ENCODE measurements at regions not wholly inside any gene's neighbourhood (a gene's known extent, or its start where the extent isn't known, plus 50 kb on each side); places are given as distances from the start of the nearest gene placed in this dataset.
"Not testable (repeated sequence)": the region's sequence is repeated elsewhere in the genome, so short reads cannot be mapped to it uniquely, and the experiment has no call there.

- BruUV-seq (replicated peaks); H3K4me1 ChIP-seq (ENCODE audit: control insufficient read depth, insufficient read depth, low read length); in situ Hi-C loops (cut with HindIII; ENCODE audit: low pct_unique_long_range_greater_than_20kb, low sequenced_read_pairs); POLR2A ChIA-PET; H3K36me3 ChIP-seq (ENCODE audit: control insufficient read depth, insufficient read depth, low read length); H3K9me3 ChIP-seq (ENCODE audit: control insufficient read depth, insufficient read depth, low read depth, low read length); H3K27me3 ChIP-seq (ENCODE audit: control insufficient read depth, insufficient read depth, low read length); H3K27ac ChIP-seq (ENCODE audit: low read length); H3K4me3 ChIP-seq (ENCODE audit: low read depth in 2 of 2, low read length in 2 of 2): not testable (repeated sequence)
- peak; percentile 99 for TF ChIP-seq CTCF (IDR thresholded peaks at IDR 0.05)
- TF ChIP-seq REST (IDR thresholded peaks at IDR 0.05; ENCODE audit: insufficient read depth in 1 of 2, low read depth in 2 of 2, low read length in 1 of 2) = 0 out of 4 replicates have a peak, but pooled peaks of 1 of the 2 experiments have one; percentile 25
- ATAC-seq = peak; percentile 97
- CTCF ChIA-PET = interaction anchor here (1.4 kb wide), 1 partner anchor 73 kb away, joined by 3 read pairs; no protein-coding TSS in a partner anchor
- intact Hi-C loops (cut with micrococcal nuclease; ENCODE audit: unreplicated experiment) = loop anchor here (1.0 to 5.0 kb wide), 2 partner anchors 70 to 326 kb away; no protein-coding TSS in a partner anchor
- DNase-seq (ENCODE audit: low read depth, low spot score) = peak; percentile 7
These were observed 67.1 kb upstream of the PPP1R26 start for GRCh38 chr9:135412315-135413085.

- in situ Hi-C loops (cut with HindIII; ENCODE audit: low pct_unique_long_range_greater_than_20kb, low sequenced_read_pairs) = no loop called here
- Histone ChIP-seq H3K27ac (ENCODE audit: low read length) (no peak overlapping the region), H3K9me3 (ENCODE audit: control insufficient read depth, insufficient read depth, low read depth, low read length) (no peaks in the 10 kb centered on the region), H3K4me1 (ENCODE audit: control insufficient read depth, insufficient read depth, low read length) (no peaks in the 10 kb centered on the region), H3K27me3 (ENCODE audit: control insufficient read depth, insufficient read depth, low read length) (no peaks in the 10 kb centered on the region), H3K36me3 (ENCODE audit: control insufficient read depth, insufficient read depth, low read length) (no peaks in the 10 kb centered on the region), H3K4me3 (ENCODE audit: low read depth in 2 of 2, low read length in 2 of 2) (no peak overlapping the region)
- intact Hi-C loops (cut with micrococcal nuclease; ENCODE audit: unreplicated experiment) = loop anchor here (5.0 kb wide), 1 partner anchor 71 kb away; no protein-coding TSS in a partner anchor
- CTCF ChIA-PET = interaction anchor here (1.4 kb wide), 1 partner anchor 74 kb away, joined by 3 read pairs; no protein-coding TSS in a partner anchor
- POLR2A ChIA-PET = interaction anchor here (0.5 kb wide), 1 partner anchor 41 kb away, joined by 4 read pairs; no protein-coding TSS in a partner anchor
- TF ChIP-seq POLR2AphosphoS5 (IDR thresholded peaks at IDR 0.05; ENCODE audit: low read depth, low read length) (no peak), SIN3A (IDR thresholded peaks at IDR 0.05; ENCODE audit: borderline replicate concordance, insufficient read depth, low read depth, low read length) (no peak), CTCF (IDR thresholded peaks at IDR 0.05) (no peak), TCF7L2 (IDR thresholded peaks at IDR 0.05; ENCODE audit: low read depth, low read length) (no peak)
- DNase-seq (ENCODE audit: low read depth, low spot score) (no peak), ATAC-seq (no peak)
- no TSS peak for BruUV-seq (replicated peaks)
These were observed 66.6 kb upstream of the PPP1R26 start for GRCh38 chr9:135413086-135413375.
